ENCODE measurements at regions not wholly inside any gene's neighbourhood (a gene's known extent, or its start where the extent isn't known, plus 50 kb on each side); places are given as distances from the start of the nearest gene placed in this dataset.

GRCh38 chr2:125543968-125544514 lies 1111.9 kb upstream of the GYPC start:
- no peak overlapping the region for H3K27ac ChIP-seq
- no peaks in the 10 kb centered on the region for H4K20me1 ChIP-seq (ENCODE audit: insufficient read depth)
- H3K9me2 ChIP-seq (ENCODE audit: insufficient read depth): no peaks in the 10 kb centered on the region
- intact Hi-C loops (cut with micrococcal nuclease; ENCODE audit: unreplicated experiment): no loop called here
- H3K79me2 ChIP-seq (ENCODE audit: low read depth): no peaks in the 10 kb centered on the region
- no peaks in the 10 kb centered on the region for H3K27me3 ChIP-seq (ENCODE audit: insufficient read depth, low read depth)
- ChIA-PET POLR2A (ENCODE audit: unreplicated experiment) (no interaction called here), CTCF (no interaction called here)
- no peaks in the 10 kb centered on the region for H3K4me1 ChIP-seq (replicated peaks; ENCODE audit: insufficient read depth)
- no peak for DNase-seq
- H3K9me3 ChIP-seq (ENCODE audit: insufficient read depth, low read depth): no peaks in the 10 kb centered on the region
- no peak overlapping the region for H3K4me2 ChIP-seq
- H3K36me3 ChIP-seq (ENCODE audit: low read depth): no peaks in the 10 kb centered on the region
- H3F3A ChIP-seq (ENCODE audit: insufficient read depth, low read depth): no peaks in the 10 kb centered on the region
- H3K4me3 ChIP-seq: no peak overlapping the region
- BruUV-seq (replicated peaks): no TSS peak
- no peak for TF ChIP-seq CTCF (conservative IDR thresholded peaks at IDR 0.05)
- no peak for TF ChIP-seq EZH2 (IDR thresholded peaks at IDR 0.05; ENCODE audit: low read depth)
- H2AFZ ChIP-seq: no peak overlapping the region

GRCh38 chr2:125553768-125554167 lies 1102.2 kb upstream of the GYPC start:
- intact Hi-C loops (cut with micrococcal nuclease; ENCODE audit: unreplicated experiment): no loop called here

GRCh38 chr2:125554956-125555355 lies 1101.0 kb upstream of the GYPC start:
- no TSS peak for BruUV-seq (replicated peaks)
- DNase-seq: no peak
- no peak overlapping the region for H2AFZ ChIP-seq
- H3K4me3 ChIP-seq: no peak overlapping the region
- no peaks in the 10 kb centered on the region for H3K79me2 ChIP-seq (ENCODE audit: low read depth)
- intact Hi-C loops (cut with micrococcal nuclease; ENCODE audit: unreplicated experiment): no loop called here
- no peaks in the 10 kb centered on the region for H3K4me1 ChIP-seq (replicated peaks; ENCODE audit: insufficient read depth)
- no peaks in the 10 kb centered on the region for H3K36me3 ChIP-seq (ENCODE audit: low read depth)
- CTCF ChIA-PET: no interaction called here
- no peak overlapping the region for H3K27ac ChIP-seq
- H3K9me3 ChIP-seq (ENCODE audit: insufficient read depth, low read depth): no peaks in the 10 kb centered on the region
- POLR2A ChIA-PET (ENCODE audit: unreplicated experiment): no interaction called here
- H3K27me3 ChIP-seq (ENCODE audit: insufficient read depth, low read depth): no peaks in the 10 kb centered on the region
- H4K20me1 ChIP-seq (ENCODE audit: insufficient read depth): no peaks in the 10 kb centered on the region
- H3K4me2 ChIP-seq: no peak overlapping the region
- H3F3A ChIP-seq (ENCODE audit: insufficient read depth, low read depth): no peaks in the 10 kb centered on the region
- no peak for TF ChIP-seq CTCF (conservative IDR thresholded peaks at IDR 0.05)
- no peak for TF ChIP-seq EZH2 (IDR thresholded peaks at IDR 0.05; ENCODE audit: low read depth)
- H3K9me2 ChIP-seq (ENCODE audit: insufficient read depth): no peaks in the 10 kb centered on the region

More at GRCh38 chr2:125553768-125554167, 1102.2 kb upstream of the GYPC start:
- H3K27me3 ChIP-seq (ENCODE audit: insufficient read depth, low read depth): no peaks in the 10 kb centered on the region
- BruUV-seq (replicated peaks): no TSS peak
- no peaks in the 10 kb centered on the region for H3K36me3 ChIP-seq (ENCODE audit: low read depth)
- H3F3A ChIP-seq (ENCODE audit: insufficient read depth, low read depth): no peaks in the 10 kb centered on the region
- no peak overlapping the region for H3K27ac ChIP-seq
- H3K79me2 ChIP-seq (ENCODE audit: low read depth): no peaks in the 10 kb centered on the region
- H3K4me1 ChIP-seq (replicated peaks; ENCODE audit: insufficient read depth): no peaks in the 10 kb centered on the region
- H3K4me2 ChIP-seq: no peak overlapping the region
- TF ChIP-seq CTCF (conservative IDR thresholded peaks at IDR 0.05) (no peak), EZH2 (IDR thresholded peaks at IDR 0.05; ENCODE audit: low read depth) (no peak)
- no peak for DNase-seq
- no peaks in the 10 kb centered on the region for H3K9me2 ChIP-seq (ENCODE audit: insufficient read depth)
- no peaks in the 10 kb centered on the region for H4K20me1 ChIP-seq (ENCODE audit: insufficient read depth)
- ChIA-PET POLR2A (ENCODE audit: unreplicated experiment) (no interaction called here), CTCF (no interaction called here)
- H3K9me3 ChIP-seq (ENCODE audit: insufficient read depth, low read depth): no peaks in the 10 kb centered on the region
- no peak overlapping the region for H3K4me3 ChIP-seq
- H2AFZ ChIP-seq: no peak overlapping the region

All from PC-9 (cell line).